ENCODE measurements at regions not wholly inside any gene's neighbourhood (a gene's known extent, or its start where the extent isn't known, plus 50 kb on each side); places are given as distances from the start of the nearest gene placed in this dataset.

DNA sequence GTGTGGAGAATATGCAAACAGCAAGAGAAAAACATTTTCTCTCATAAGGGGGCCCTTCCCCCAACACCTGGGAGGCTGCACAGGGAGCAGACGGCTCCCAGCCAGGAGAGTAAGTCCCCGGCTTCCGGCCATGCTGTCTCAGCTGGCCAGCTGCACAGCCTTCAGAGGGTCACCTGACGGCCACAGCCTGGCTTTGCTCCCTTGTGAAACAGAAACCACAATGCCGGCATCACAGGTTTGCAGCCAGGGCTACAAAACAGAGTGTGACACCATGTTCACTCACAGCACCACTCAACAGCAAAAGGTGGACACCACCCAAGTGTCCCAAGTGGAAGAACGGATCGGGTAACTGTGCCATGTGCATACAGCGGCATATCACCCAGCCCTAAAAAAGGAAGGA lies 86.9 kb upstream of the GPC1 start:
- no peaks in the 10 kb centered on the region for H3K79me2 ChIP-seq (ENCODE audit: control insufficient read depth in 1 of 2, insufficient read depth in 2 of 2, low read length in 2 of 2)
- H3K27me3 ChIP-seq (replicated peaks in 1 of 4; ENCODE audit: control insufficient read depth in 3 of 4, extremely low read depth in 1 of 4, insufficient read depth in 3 of 4, low read length in 3 of 4) = no peaks in the 10 kb centered on the region; a peak in 1 of 7 replicates
- FAIRE-seq (no peak), DNase-seq (ENCODE audit: low read depth in 1 of 2, low spot score in 2 of 2) (no peak)
- no peaks in the 10 kb centered on the region for H3K79me1 ChIP-seq (ENCODE audit: low read depth, low read length)
- no peak overlapping the region for H3K4ac ChIP-seq (replicated peaks; ENCODE audit: insufficient read length, low read depth, low read length)
- peaks cover 14 to 16% of the 10 kb centered on the region in 2 experiments; a peak in 3 of 4 replicates for H3K9me3 ChIP-seq (ENCODE audit: insufficient read depth in 2 of 2, low read depth in 1 of 2, low read length in 1 of 2)
- no peak overlapping the region for H3K27ac ChIP-seq (ENCODE audit: low read depth, low read length)
- no peak overlapping the region for H2BK120ac ChIP-seq (replicated peaks; ENCODE audit: low read depth, low read length)
- no peak for TF ChIP-seq RAD21 (IDR thresholded peaks at IDR 0.05 in 1 of 2, conservative IDR thresholded peaks at IDR 0.05 in 1 of 2; ENCODE audit: low read depth in 2 of 2, low read length in 2 of 2)
- no peaks in the 10 kb centered on the region; a peak in 1 of 7 replicates for H3K4me1 ChIP-seq (replicated peaks in 1 of 4; ENCODE audit: control insufficient read depth in 3 of 4, insufficient read depth in 4 of 4, low read length in 3 of 4)
- no peak overlapping the region for H3K4me2 ChIP-seq (ENCODE audit: insufficient read depth in 1 of 2, low read depth in 2 of 2, low read length in 2 of 2)
- no peak overlapping the region for H4K91ac ChIP-seq (replicated peaks; ENCODE audit: insufficient read length, low read length)
- no peak overlapping the region for H3K9ac ChIP-seq (replicated peaks in 1 of 4; ENCODE audit: extremely low read depth in 1 of 4, low read depth in 3 of 4, low read length in 3 of 4)
- ChIA-PET CTCF (ENCODE audit: partially characterized antibody) (no interaction called here), POLR2A (ENCODE audit: partially characterized antibody) (no interaction called here)
- H3K14ac ChIP-seq (ENCODE audit: insufficient read length) = no peak overlapping the region
- H3K23ac ChIP-seq (ENCODE audit: insufficient read length) = no peak overlapping the region
- H3K36me3 ChIP-seq (ENCODE audit: control insufficient read depth in 2 of 4, insufficient read depth in 4 of 4, low read length in 3 of 4) = no peaks in the 10 kb centered on the region
- H4K8ac ChIP-seq (ENCODE audit: extremely low read depth, insufficient read depth, low read length) = no peak overlapping the region
- H4K20me1 ChIP-seq (replicated peaks in 1 of 2; ENCODE audit: control insufficient read depth in 1 of 2, insufficient read depth in 2 of 2, low read length in 2 of 2) = no peaks in the 10 kb centered on the region
- H3K56ac ChIP-seq (replicated peaks; ENCODE audit: insufficient read length, low read depth, low read length) = no peak overlapping the region
- H2BK20ac ChIP-seq (ENCODE audit: low read length) = no peak overlapping the region
- no peak overlapping the region for H2AFZ ChIP-seq (ENCODE audit: low read length)
- WGBS, 2 experiments (ENCODE audit: extremely low coverage in 1 of 2, insufficient coverage in 1 of 2, insufficient read length in 1 of 2, insufficient replicate concordance in 2 of 2, low coverage in 1 of 2, low lambda C conversion rate in 2 of 2, missing lambda C conversion rate in 1 of 2) = 91% methylated on average over 8 of the region's 8 CpGs; no CpG with 5 or more reads in 1 of the 2 experiments
- H2AK5ac ChIP-seq (ENCODE audit: low read depth, low read length) = no peak overlapping the region
- no peak overlapping the region for H3K18ac ChIP-seq (ENCODE audit: extremely low read depth, low read length)
- no peak overlapping the region for H2BK12ac ChIP-seq (ENCODE audit: low read depth, low read length)
- H3K23me2 ChIP-seq (ENCODE audit: low read depth, low read length) = no peaks in the 10 kb centered on the region
- H2BK15ac ChIP-seq (ENCODE audit: low read length) = no peak overlapping the region
- no peak overlapping the region for H4K5ac ChIP-seq (ENCODE audit: insufficient read length, low read depth, low read length)
- H2BK5ac ChIP-seq (ENCODE audit: low read depth, low read length) = no peak overlapping the region
- H3K4me3 ChIP-seq (ENCODE audit: extremely low read depth in 1 of 4, insufficient read depth in 2 of 4, low read depth in 3 of 4, low read length in 4 of 4) = no peak overlapping the region

Data from H1 (cell line).